ENCODE measurements at regions not wholly inside any gene's neighbourhood (a gene's known extent, or its start where the extent isn't known, plus 50 kb on each side); places are given as distances from the start of the nearest gene placed in this dataset.

- TF ChIP-seq SIX5 (IDR thresholded peaks at IDR 0.05; ENCODE audit: low read depth, low read length) (no peak), KDM5A (IDR thresholded peaks at IDR 0.05; ENCODE audit: low read length) (no peak), GTF2F1 (IDR thresholded peaks at IDR 0.05; ENCODE audit: borderline replicate concordance, low read depth, low read length) (no peak), CEBPB (IDR thresholded peaks at IDR 0.05; ENCODE audit: low read depth, low read length) (no peak), CHD2 (IDR thresholded peaks at IDR 0.05; ENCODE audit: low read length) (no peak), JUND (IDR thresholded peaks at IDR 0.05; ENCODE audit: low read length) (no peak), POLR2AphosphoS5 (IDR thresholded peaks at IDR 0.05; ENCODE audit: low read depth, low read length) (no peak), ASH2L (IDR thresholded peaks at IDR 0.05; ENCODE audit: low read length) (no peak)
- no peak overlapping the region for H3K56ac ChIP-seq (replicated peaks; ENCODE audit: insufficient read length, low read depth, low read length)
- H2BK12ac ChIP-seq (ENCODE audit: low read depth, low read length) = no peak overlapping the region
- peaks cover 6 to 15% (median 13%) of the 10 kb centered on the region in 4 experiments; a peak in 4 of 7 replicates for H3K4me1 ChIP-seq (replicated peaks in 1 of 4; ENCODE audit: control insufficient read depth in 3 of 4, insufficient read depth in 4 of 4, low read length in 3 of 4)
- no peaks in the 10 kb centered on the region for H3K79me1 ChIP-seq (ENCODE audit: low read depth, low read length)
- peak overlapping the region; percentile 10; the same call in 1 of the 2 replicates for H2BK5ac ChIP-seq (ENCODE audit: low read depth, low read length)
- no peak overlapping the region for H3K18ac ChIP-seq (ENCODE audit: extremely low read depth, low read length)
- H3K23ac ChIP-seq (ENCODE audit: insufficient read length) = no peak overlapping the region
- no peak overlapping the region for H3K4ac ChIP-seq (replicated peaks; ENCODE audit: insufficient read length, low read depth, low read length)
- 0 out of 4 replicates have a peak, but pooled peaks cover 0 to 8% of the 10 kb centered on the region in 2 experiments for H3K9me3 ChIP-seq (ENCODE audit: insufficient read depth in 2 of 2, low read depth in 1 of 2, low read length in 1 of 2)
- no peak overlapping the region for H2BK15ac ChIP-seq (ENCODE audit: low read length)
- no peak overlapping the region for H2AK5ac ChIP-seq (ENCODE audit: low read depth, low read length)
- H3K4me3 ChIP-seq (ENCODE audit: extremely low read depth in 1 of 4, insufficient read depth in 2 of 4, low read depth in 3 of 4, low read length in 4 of 4) = no peak overlapping the region
- H3K9ac ChIP-seq (replicated peaks in 1 of 4; ENCODE audit: extremely low read depth in 1 of 4, low read depth in 3 of 4, low read length in 3 of 4) = no peak overlapping the region
- H3K79me2 ChIP-seq (ENCODE audit: control insufficient read depth in 1 of 2, insufficient read depth in 2 of 2, low read length in 2 of 2) = no peaks in the 10 kb centered on the region
- DNase-seq (ENCODE audit: low read depth in 1 of 2, low spot score in 2 of 2) (no peak), FAIRE-seq (no peak)
- ChIA-PET CTCF (ENCODE audit: partially characterized antibody) (no interaction called here), POLR2A (ENCODE audit: partially characterized antibody) (no interaction called here)
- H3K14ac ChIP-seq (ENCODE audit: insufficient read length) = no peak overlapping the region
- no peak overlapping the region for H4K5ac ChIP-seq (ENCODE audit: insufficient read length, low read depth, low read length)
- H4K20me1 ChIP-seq (replicated peaks in 1 of 2; ENCODE audit: control insufficient read depth in 1 of 2, insufficient read depth in 2 of 2, low read length in 2 of 2) = no peaks in the 10 kb centered on the region
- H3K27ac ChIP-seq (ENCODE audit: low read depth, low read length) = no peak overlapping the region
- H4K8ac ChIP-seq (ENCODE audit: extremely low read depth, insufficient read depth, low read length) = no peak overlapping the region
- H2BK120ac ChIP-seq (replicated peaks; ENCODE audit: low read depth, low read length) = peak overlapping the region; percentile 26
- no peaks in the 10 kb centered on the region; the same call in 1 of the 2 replicates for H3K23me2 ChIP-seq (ENCODE audit: low read depth, low read length)
- 89% methylated on average over 3 of the region's 3 CpGs; no CpG with 5 or more reads in 1 of the 2 experiments for WGBS, 2 experiments (ENCODE audit: extremely low coverage in 1 of 2, insufficient coverage in 1 of 2, insufficient read length in 1 of 2, insufficient replicate concordance in 2 of 2, low coverage in 1 of 2, low lambda C conversion rate in 2 of 2, missing lambda C conversion rate in 1 of 2)
- H2BK20ac ChIP-seq (ENCODE audit: low read length) = no peak overlapping the region
- H2AFZ ChIP-seq (ENCODE audit: low read length) = no peak overlapping the region
- H3K4me2 ChIP-seq (ENCODE audit: insufficient read depth in 1 of 2, low read depth in 2 of 2, low read length in 2 of 2) = no peak overlapping the region
- peak overlapping the region; percentile 66 for H4K91ac ChIP-seq (replicated peaks; ENCODE audit: insufficient read length, low read length)
- no peaks in the 10 kb centered on the region; a peak in 1 of 8 replicates for H3K36me3 ChIP-seq (ENCODE audit: control insufficient read depth in 2 of 4, insufficient read depth in 4 of 4, low read length in 3 of 4)
- H3K27me3 ChIP-seq (replicated peaks in 1 of 4; ENCODE audit: control insufficient read depth in 3 of 4, extremely low read depth in 1 of 4, insufficient read depth in 3 of 4, low read length in 3 of 4) = no peaks in the 10 kb centered on the region
Measured at GRCh38 chr2:123002660-123003248, 1022.3 kb upstream of the CNTNAP5 start.
